Heart right ventricle (tissue), 16 donors: ENCODE measurements at regions not wholly inside any gene's neighbourhood (a gene's known extent, or its start where the extent isn't known, plus 50 kb on each side); places are given as distances from the start of the nearest gene placed in this dataset.
A peak's percentile ranks its signal among the peaks of the same experiment; 100 is the strongest.

Source experiments
- ATAC-seq, 8 donors: fragments of 200-7000 bp; cut with Tn5 transposase; one replicate each; pipeline ENCODE4 v1.9.1; 2020; ENCODE audit warnings: mild to moderate bottlenecking in 8 of 8, moderate library complexity in 8 of 8, moderate number of reproducible peaks in 1 of 8
- DNase-seq, 2 donors: peaks; one replicate each; pipeline ENCODE4 v3.0.0-alpha.2; 2020
- H3K27ac ChIP-seq, 10 donors: fragments of 200-600 bp; sonication (generic) in 2 of 10; one replicate each; pipeline versions ENCODE4 v1.5.0 to v1.8.0; 2020 to 2022; ENCODE audit warnings: mild to moderate bottlenecking in 3 of 10
- H3K27me3 ChIP-seq, 7 donors: fragments of 200-600 bp; one replicate each; pipeline ENCODE4 v1.8.0; 2021 to 2022; ENCODE audit warnings: mild to moderate bottlenecking in 2 of 7
- H3K36me3 ChIP-seq, 9 donors: fragments of 200-600 bp; sonication (generic) in 1 of 9; one replicate each; pipeline versions ENCODE4 v1.5.0 to v1.8.0; 2020 to 2022; ENCODE audit warnings: mild to moderate bottlenecking in 2 of 9
- H3K4me1 ChIP-seq, 9 donors: fragments of 200-600 bp; sonication (generic) in 1 of 9; one replicate each; pipeline versions ENCODE4 v1.5.0 to v1.8.0; 2020 to 2022; ENCODE audit warnings: mild to moderate bottlenecking in 4 of 9
- H3K4me3 ChIP-seq, 10 donors: fragments of 200-600 bp; sonication (generic) in 2 of 10; one replicate each; pipeline versions ENCODE4 v1.5.0 to v1.8.0; 2020 to 2022; ENCODE audit warnings: mild to moderate bottlenecking in 7 of 10, moderate library complexity in 2 of 10
- H3K9me3 ChIP-seq, 11 donors: fragments of 200-600 bp in 10 of 11; sonication (generic) in 2 of 11; one replicate each; pipeline versions ENCODE4 v1.5.0 to v1.8.0; 2013 to 2022; ENCODE audit warnings: mild to moderate bottlenecking in 2 of 11, control low read depth in 1 of 11, moderate library complexity in 1 of 11
- WGBS, 2 donors: extraction: QIAGEN DNeasy Blood & Tissue Kit; methylation state at CpG; one replicate each; pipeline ENCODE4 v1.1.7; 2013; ENCODE audit warnings: inconsistent platforms in 1 of 2; 5-methylcytosine and 5-hydroxymethylcytosine counted together
- intact Hi-C, 10 donors: fragments of 100-400 bp; cut with DNase I; formaldehyde crosslinking; loops; one replicate each; pipeline versions ENCODE4 v1.11.1 to v1.14.2; 2022
- TF ChIP-seq, protein P1 (sequence below), 9 donors: fragments of 200-600 bp; sonication (generic) in 2 of 9; IDR thresholded peaks; one replicate each; pipeline versions ENCODE4 v1.5.0 to v1.8.0; 2021 to 2022; ENCODE audit warnings: antibody characterized with exemption in 9 of 9, mild to moderate bottlenecking in 5 of 9, moderate library complexity in 1 of 9
- donor health status: Arrhythmogenic right ventricular cardiomyopathy.
- donor health status: ischemic (EF 13 %, LVEDD 7.1; RV severe dilation, severe dysfunction).
- donor health status: healthy with polysubstance abuse.
- donor health status: DM: no; HTN: yes; CAD: no.
- donor health status: DM: no; HTN: no; CAD: no.
- donor health status: ischemic (EF 25% LVEDD 6.9; RV normal size, moderate dysfunction).
- donor health status: ischemic (EF 25% LVEDD 5.7; RV mildly dilated, moderate dysfunction).
- donor health status: healthy.
- donor health status: DM: yes; HTN: yes; CAD: no.
- donor health status: Ischemic cardiomyopathy.
- donor health status: ischemic (EF 35%, LVEDD 5.7; RV mildly dilated, moderate dysfunction).
- donor health status: nonischemic (EF 11% LVEDD 7.7; RV severe dilation, severe dysfunction).
- donor health status: DM: yes; HTN: yes; CAD: no.
- donor health status: PGD.
- donor health status: ischemic (EF 29% LVEDD 5.4; RV normal size, mild dysfunction).
- donor health status: nonischemic (EF 23%, LVEDD 6.1; RV moderate dilation, normal function).

DNA sequence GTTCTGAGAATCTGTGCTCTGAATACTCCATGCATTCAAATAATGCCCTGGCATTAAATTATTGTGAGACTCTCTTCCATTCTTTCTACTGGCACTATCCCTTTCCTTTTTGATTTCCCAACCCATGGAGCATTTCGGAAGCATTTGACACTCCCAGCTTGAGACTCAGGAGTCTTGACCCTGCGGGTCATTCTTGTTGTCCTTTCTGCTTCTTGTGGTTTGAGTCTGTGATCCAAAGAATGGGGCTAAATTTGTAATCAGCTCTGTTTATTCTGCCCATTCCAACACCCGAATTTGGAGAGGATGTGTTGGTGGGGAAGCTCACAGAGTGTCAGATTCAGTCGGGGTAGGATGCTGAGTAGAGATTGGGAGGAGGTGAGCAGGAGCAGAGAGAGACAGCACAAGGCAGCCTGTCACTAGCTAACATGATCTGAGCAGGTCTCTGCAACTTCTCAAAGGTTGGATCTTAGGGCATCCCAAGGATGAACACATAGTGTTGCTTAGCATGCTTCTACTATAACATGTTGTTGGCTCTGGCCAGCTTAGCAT is 80.4 kb upstream of the BMPER start:
- no peak for DNase-seq
- no peaks in the 10 kb centered on the region for H3K4me1 ChIP-seq
- H3K9me3 ChIP-seq: peaks cover 0 to 6% (median 0%) of the 10 kb centered on the region in 11 donors
- H3K4me3 ChIP-seq: no peak overlapping the region
- WGBS, 2 donors: 53% methylated on average over 4 of the region's 4 CpGs
- no peaks in the 10 kb centered on the region for H3K36me3 ChIP-seq
- ATAC-seq: no peak
- intact Hi-C loops: loop anchor here in 1 of 10 donors (5.0 kb wide), 1 partner anchor 237 kb away; no protein-coding TSS in a partner anchor
- H3K27ac ChIP-seq: no peak overlapping the region
- TF ChIP-seq, protein P1, sequence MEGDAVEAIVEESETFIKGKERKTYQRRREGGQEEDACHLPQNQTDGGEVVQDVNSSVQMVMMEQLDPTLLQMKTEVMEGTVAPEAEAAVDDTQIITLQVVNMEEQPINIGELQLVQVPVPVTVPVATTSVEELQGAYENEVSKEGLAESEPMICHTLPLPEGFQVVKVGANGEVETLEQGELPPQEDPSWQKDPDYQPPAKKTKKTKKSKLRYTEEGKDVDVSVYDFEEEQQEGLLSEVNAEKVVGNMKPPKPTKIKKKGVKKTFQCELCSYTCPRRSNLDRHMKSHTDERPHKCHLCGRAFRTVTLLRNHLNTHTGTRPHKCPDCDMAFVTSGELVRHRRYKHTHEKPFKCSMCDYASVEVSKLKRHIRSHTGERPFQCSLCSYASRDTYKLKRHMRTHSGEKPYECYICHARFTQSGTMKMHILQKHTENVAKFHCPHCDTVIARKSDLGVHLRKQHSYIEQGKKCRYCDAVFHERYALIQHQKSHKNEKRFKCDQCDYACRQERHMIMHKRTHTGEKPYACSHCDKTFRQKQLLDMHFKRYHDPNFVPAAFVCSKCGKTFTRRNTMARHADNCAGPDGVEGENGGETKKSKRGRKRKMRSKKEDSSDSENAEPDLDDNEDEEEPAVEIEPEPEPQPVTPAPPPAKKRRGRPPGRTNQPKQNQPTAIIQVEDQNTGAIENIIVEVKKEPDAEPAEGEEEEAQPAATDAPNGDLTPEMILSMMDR (IDR thresholded peaks at IDR 0.05): no peak
- H3K27me3 ChIP-seq: no peaks in the 10 kb centered on the region

DNA sequence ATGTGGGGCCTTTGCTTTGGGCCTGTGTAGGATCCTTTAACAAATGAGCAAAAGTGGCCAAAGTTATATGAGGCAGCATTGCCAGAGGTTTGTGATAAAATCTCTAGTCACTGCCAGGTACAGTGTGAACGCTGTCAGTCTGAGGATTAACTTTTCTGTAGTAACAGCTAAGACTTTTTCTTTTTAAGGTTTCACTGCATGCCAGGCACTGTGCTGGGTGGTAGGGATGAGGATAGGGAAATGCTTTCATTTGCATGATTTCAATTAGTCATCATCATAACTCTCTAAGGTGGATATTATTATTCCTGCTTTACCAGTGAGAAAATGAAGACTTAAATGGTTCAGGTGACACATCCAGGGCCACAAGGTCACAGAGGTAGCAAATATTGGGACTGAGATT is 79.7 kb upstream of the BMPER start:
- intact Hi-C loops: loop anchor here in 1 of 10 donors (5.0 kb wide), 1 partner anchor 237 kb away; no protein-coding TSS in a partner anchor
- Histone ChIP-seq H3K4me1 (no peaks in the 10 kb centered on the region), H3K4me3 (no peak overlapping the region), H3K27ac (no peak overlapping the region), H3K36me3 (no peaks in the 10 kb centered on the region), H3K9me3 (no peaks in the 10 kb centered on the region), H3K27me3 (no peaks in the 10 kb centered on the region)
- DNase-seq: no peak
- TF ChIP-seq, protein P1 (IDR thresholded peaks at IDR 0.05): no peak
- WGBS, 2 donors: 53 to 60% methylated on average over 1 of the region's 1 CpG
- no peak for ATAC-seq

DNA sequence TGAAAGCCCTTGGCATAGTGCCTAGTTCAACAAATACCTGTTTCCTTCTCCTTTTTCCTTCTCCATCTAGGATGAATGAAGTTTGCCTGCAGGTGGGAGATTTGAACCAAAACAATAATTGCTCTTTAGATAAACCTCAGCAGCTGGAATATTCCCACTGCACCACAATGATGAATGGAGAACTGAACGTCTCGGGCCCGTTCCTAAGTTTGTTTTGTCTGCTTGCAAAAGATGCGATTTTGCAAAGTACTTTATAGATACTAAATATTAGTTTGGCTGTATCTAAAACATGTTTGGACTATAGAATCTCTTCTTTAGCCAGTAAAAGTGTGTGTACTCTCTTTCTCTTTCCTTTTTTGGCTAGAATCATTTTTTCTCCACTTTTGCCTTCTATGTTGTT is 75.8 kb upstream of the BMPER start:
- Histone ChIP-seq H3K9me3 (no peaks in the 10 kb centered on the region), H3K36me3 (no peaks in the 10 kb centered on the region), H3K27me3 (no peaks in the 10 kb centered on the region), H3K4me1 (no peaks in the 10 kb centered on the region), H3K4me3 (no peak overlapping the region), H3K27ac (no peak overlapping the region)
- ATAC-seq (no peak), DNase-seq (no peak)
- intact Hi-C loops: loop anchor here in 1 of 10 donors (5.0 kb wide), 1 partner anchor 233 kb away; no protein-coding TSS in a partner anchor
- WGBS, 2 donors: 90% methylated on average over 4 of the region's 4 CpGs
- TF ChIP-seq, protein P1 (IDR thresholded peaks at IDR 0.05): no peak

DNA sequence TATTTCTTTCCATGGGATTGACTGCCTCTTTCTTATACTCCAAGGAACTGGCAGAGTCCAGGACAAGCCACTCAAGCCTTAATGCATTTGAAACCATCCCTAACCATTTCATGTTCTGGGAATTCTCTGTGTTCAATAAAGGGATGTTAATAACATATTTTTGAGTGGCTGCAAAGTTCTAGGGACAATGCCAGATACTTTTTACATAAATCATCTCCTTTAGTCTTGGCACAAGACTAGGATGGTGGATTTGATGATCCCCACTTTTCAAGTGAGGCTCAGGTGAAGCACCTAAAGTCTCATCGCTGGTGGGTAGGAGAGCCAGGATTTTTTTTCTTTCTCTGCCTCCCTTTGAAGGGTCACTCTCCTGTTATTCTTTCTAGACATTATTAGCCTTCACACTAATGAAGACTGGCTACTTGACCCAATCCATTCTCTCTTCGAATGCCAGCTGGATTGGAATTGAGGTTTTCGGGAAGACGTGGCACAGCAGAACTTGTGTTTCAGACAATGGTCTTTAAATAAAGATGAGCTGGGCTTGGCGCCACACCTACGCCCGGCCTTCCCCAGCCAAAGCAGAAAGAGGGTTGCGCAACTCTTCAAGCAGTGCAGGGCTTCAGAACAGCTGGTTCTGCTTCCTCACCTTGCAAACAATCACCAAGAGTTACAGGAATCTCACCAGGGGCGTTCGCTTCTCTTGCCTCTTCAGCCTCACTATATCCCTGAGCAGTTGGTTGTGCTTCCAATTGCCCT is 73.8 kb upstream of the BMPER start:
- 78 to 87% methylated on average over 10 of the region's 10 CpGs for WGBS, 2 donors
- TF ChIP-seq, protein P1 (IDR thresholded peaks at IDR 0.05): no peak
- H3K27ac ChIP-seq: no peak overlapping the region
- intact Hi-C loops: loop anchor here in 1 of 10 donors (10.0 kb wide), 1 partner anchor 63 kb away; no protein-coding TSS in a partner anchor
- no peaks in the 10 kb centered on the region for H3K36me3 ChIP-seq
- DNase-seq: no peak
- no peak overlapping the region for H3K4me3 ChIP-seq
- ATAC-seq: peak in 4 of 8 donors; percentile 22 to 58 (median 54)
- H3K4me1 ChIP-seq: no peaks in the 10 kb centered on the region
- no peaks in the 10 kb centered on the region for H3K9me3 ChIP-seq
- H3K27me3 ChIP-seq: no peaks in the 10 kb centered on the region
